ENCODE measurements at regions not wholly inside any gene's neighbourhood (a gene's known extent, or its start where the extent isn't known, plus 50 kb on each side); places are given as distances from the start of the nearest gene placed in this dataset.

DNA sequence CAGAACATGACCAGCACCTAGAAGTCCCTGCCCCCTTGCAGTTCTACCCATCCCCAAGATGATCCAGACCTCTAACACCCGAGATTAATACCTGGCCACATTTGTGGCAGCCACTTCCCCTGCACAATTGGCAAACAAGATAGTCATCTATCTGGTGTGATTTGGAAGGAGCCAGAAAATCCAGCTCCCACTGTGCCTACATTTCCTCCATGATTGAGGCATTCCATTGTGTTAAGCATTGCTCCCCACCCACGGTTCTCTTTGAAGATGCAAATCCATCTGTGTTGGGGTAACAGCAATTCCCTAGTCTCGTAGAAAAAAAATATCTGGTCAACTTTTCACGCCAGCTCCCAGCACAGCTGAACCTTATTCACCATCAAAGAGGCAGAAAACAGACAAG, 405.0 kb downstream of the BCOR start:
- TF ChIP-seq, protein P1, sequence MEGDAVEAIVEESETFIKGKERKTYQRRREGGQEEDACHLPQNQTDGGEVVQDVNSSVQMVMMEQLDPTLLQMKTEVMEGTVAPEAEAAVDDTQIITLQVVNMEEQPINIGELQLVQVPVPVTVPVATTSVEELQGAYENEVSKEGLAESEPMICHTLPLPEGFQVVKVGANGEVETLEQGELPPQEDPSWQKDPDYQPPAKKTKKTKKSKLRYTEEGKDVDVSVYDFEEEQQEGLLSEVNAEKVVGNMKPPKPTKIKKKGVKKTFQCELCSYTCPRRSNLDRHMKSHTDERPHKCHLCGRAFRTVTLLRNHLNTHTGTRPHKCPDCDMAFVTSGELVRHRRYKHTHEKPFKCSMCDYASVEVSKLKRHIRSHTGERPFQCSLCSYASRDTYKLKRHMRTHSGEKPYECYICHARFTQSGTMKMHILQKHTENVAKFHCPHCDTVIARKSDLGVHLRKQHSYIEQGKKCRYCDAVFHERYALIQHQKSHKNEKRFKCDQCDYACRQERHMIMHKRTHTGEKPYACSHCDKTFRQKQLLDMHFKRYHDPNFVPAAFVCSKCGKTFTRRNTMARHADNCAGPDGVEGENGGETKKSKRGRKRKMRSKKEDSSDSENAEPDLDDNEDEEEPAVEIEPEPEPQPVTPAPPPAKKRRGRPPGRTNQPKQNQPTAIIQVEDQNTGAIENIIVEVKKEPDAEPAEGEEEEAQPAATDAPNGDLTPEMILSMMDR (IDR thresholded peaks at IDR 0.05): no peak
- TF ChIP-seq POLR2A (IDR thresholded peaks at IDR 0.05): no peak
